AG09309 (cell line): ENCODE measurements at regions not wholly inside any gene's neighbourhood (a gene's known extent, or its start where the extent isn't known, plus 50 kb on each side); places are given as distances from the start of the nearest gene placed in this dataset.

Source experiments
- DNase-seq: peaks from one replicate; pipeline ENCODE4 v3.0.0-alpha.2; 2010; ENCODE audit warnings: low read depth
- H3K4me3 ChIP-seq: 2 replicates; pipeline ENCODE4 v1.5.1; 2011; ENCODE audit warnings: mild to moderate bottlenecking, low read depth, low read length, moderate library complexity; ENCODE audit not compliant: control insufficient read depth
- TF ChIP-seq, protein P1 (sequence below): IDR thresholded peaks from 2 replicates; pipeline ENCODE4 v1.5.1; 2011; ENCODE audit warnings: mild to moderate bottlenecking, low read depth, low read length, inconsistent platforms; ENCODE audit not compliant: insufficient read depth, control insufficient read depth; ENCODE audit errors: missing control alignments

- TF ChIP-seq, protein P1, sequence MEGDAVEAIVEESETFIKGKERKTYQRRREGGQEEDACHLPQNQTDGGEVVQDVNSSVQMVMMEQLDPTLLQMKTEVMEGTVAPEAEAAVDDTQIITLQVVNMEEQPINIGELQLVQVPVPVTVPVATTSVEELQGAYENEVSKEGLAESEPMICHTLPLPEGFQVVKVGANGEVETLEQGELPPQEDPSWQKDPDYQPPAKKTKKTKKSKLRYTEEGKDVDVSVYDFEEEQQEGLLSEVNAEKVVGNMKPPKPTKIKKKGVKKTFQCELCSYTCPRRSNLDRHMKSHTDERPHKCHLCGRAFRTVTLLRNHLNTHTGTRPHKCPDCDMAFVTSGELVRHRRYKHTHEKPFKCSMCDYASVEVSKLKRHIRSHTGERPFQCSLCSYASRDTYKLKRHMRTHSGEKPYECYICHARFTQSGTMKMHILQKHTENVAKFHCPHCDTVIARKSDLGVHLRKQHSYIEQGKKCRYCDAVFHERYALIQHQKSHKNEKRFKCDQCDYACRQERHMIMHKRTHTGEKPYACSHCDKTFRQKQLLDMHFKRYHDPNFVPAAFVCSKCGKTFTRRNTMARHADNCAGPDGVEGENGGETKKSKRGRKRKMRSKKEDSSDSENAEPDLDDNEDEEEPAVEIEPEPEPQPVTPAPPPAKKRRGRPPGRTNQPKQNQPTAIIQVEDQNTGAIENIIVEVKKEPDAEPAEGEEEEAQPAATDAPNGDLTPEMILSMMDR: no peak
- no peak for DNase-seq
Observed at GRCh38 chr10:130801276-130801675, 510.2 kb downstream of the TCERG1L start.

DNA sequence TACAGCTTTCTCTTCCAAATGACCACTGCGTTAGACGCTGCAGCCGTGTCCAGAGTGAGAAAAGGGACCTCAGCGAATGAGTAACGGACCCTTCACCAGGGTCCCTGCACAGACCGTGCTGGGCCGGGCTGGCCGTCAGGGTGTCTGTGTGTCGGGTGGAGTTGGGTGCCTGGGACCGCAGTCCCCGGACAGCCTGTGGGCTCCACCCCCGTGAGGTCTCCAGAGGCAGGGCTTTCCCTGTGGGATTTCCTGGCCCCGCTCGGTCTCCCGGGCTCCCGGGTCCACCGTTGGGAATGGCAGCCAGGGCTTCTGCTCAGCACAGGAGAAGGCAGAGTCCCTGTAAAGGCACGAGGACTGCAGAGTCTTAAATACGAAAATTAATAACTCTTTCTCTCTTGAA lies 509.7 kb downstream of the TCERG1L start:
- no peak overlapping the region for H3K4me3 ChIP-seq
- TF ChIP-seq, protein P1: no peak

More at GRCh38 chr10:130801276-130801675, 510.2 kb downstream of the TCERG1L start:
- H3K4me3 ChIP-seq: no peak overlapping the region

DNA sequence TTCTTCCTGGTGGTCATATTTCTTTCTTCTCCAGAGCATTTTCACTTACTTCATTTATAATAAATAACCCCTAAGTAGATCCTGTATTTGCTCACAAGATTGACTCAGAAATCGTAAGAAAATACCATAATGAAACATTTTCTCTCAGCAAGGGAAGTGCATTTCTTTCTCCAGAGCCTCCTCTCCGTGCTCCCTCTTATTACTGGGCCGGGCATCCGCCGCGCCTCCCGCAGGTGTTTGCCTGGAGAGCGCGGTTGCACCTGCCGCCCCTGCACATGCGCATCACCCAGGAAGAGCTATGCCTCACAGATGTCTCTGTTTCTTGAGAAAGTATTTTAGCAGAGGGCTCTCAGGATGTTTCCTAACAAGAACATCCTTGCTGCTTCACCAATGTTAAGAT lies 509.2 kb downstream of the TCERG1L start:
- TF ChIP-seq, protein P1: no peak
- DNase-seq: no peak
- H3K4me3 ChIP-seq: no peak overlapping the region

More for the DNA sequence above, 509.7 kb downstream of the TCERG1L start:
- no peak for DNase-seq

DNA sequence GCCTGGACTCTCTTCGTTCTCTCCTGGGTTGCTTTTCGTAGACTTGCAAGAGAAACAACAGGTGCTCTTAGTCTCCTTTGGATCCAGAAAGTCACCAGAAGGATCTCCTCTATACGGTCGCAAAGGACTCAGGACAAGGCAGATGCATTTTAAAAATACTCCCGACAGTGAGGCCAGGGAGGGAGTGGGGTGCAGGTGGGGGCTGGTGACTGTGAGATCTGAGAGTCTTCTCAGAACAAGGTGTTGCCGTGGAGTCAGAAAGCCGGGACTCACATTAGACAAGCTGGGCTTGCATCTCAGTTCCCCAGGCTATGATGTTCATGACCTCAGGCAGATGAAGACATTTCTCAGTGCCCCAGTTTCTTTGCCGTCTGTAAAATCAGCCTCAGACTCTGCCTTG lies 507.2 kb downstream of the TCERG1L start:
- TF ChIP-seq, protein P1: no peak
- no peak overlapping the region for H3K4me3 ChIP-seq
- no peak for DNase-seq

- TF ChIP-seq, protein P1: no peak
- H3K4me3 ChIP-seq: no peak overlapping the region
- no peak for DNase-seq
Observed at GRCh38 chr10:130804778-130805634, 506.5 kb downstream of the TCERG1L start.

- TF ChIP-seq, protein P1: no peak
- no peak overlapping the region for H3K4me3 ChIP-seq
- no peak for DNase-seq
Observed at GRCh38 chr10:130805635-130806030, 505.9 kb downstream of the TCERG1L start.
